Neural progenitor cell (in vitro differentiated cells): ENCODE measurements at regions not wholly inside any gene's neighbourhood (a gene's known extent, or its start where the extent isn't known, plus 50 kb on each side); places are given as distances from the start of the nearest gene placed in this dataset.
"Not testable (repeated sequence)": the region's sequence is repeated elsewhere in the genome, so short reads cannot be mapped to it uniquely, and the experiment has no call there.

ENCODE experiments used
- DNase-seq: peaks from one replicate; pipeline ENCODE4 v3.0.0-alpha.2; 2016; ENCODE audit warnings: low spot score
- H2AFZ ChIP-seq: fragments of 200-600 bp; sonication (generic); replicated peaks from 2 replicates; pipeline ENCODE4 v1.6.1; 2016; ENCODE audit warnings: antibody characterized with exemption
- H3F3A ChIP-seq: fragments of 200-600 bp; sonication (generic); 2 replicates; pipeline ENCODE4 v1.6.1; 2016; ENCODE audit warnings: antibody characterized with exemption, low read depth
- H3K27ac ChIP-seq: fragments of 200-600 bp; sonication (generic); 2 replicates; pipeline ENCODE4 v1.5.1; 2016; ENCODE audit warnings: mild to moderate bottlenecking
- H3K27me3 ChIP-seq: fragments of 200-600 bp; sonication (generic); 2 replicates; pipeline ENCODE4 v1.6.1; 2016; ENCODE audit warnings: mild to moderate bottlenecking, moderate library complexity
- H3K36me3 ChIP-seq: fragments of 200-600 bp; sonication (generic); 2 replicates; pipeline ENCODE4 v1.5.1; 2016
- H3K4me1 ChIP-seq: fragments of 200-600 bp; sonication (generic); 2 replicates; pipeline ENCODE4 v1.6.1; 2016; ENCODE audit warnings: mixed run types
- H3K4me2 ChIP-seq: fragments of 200-600 bp; sonication (generic); 2 replicates; pipeline ENCODE4 v1.6.1; 2016
- H3K4me3 ChIP-seq: fragments of 200-600 bp; sonication (generic); 2 replicates; pipeline ENCODE4 v1.5.1; 2016
- H3K79me2 ChIP-seq: fragments of 200-600 bp; sonication (generic); 2 replicates; pipeline ENCODE4 v1.6.1; 2016; ENCODE audit warnings: low read depth
- H3K9ac ChIP-seq: fragments of 200-600 bp; sonication (generic); 2 replicates; pipeline ENCODE4 v1.6.1; 2016
- H3K9me3 ChIP-seq: fragments of 200-600 bp; sonication (generic); 2 replicates; pipeline ENCODE4 v1.5.1; 2016; ENCODE audit warnings: low read depth
- H4K20me1 ChIP-seq: fragments of 200-600 bp; sonication (generic); 2 replicates; pipeline ENCODE4 v1.6.1; 2016; ENCODE audit warnings: low read depth
- H3K27ac Mint-ChIP-seq: 3 replicates; pipeline ENCODE4 v1.8.0; 2021; ENCODE audit warnings: mixed read lengths
- H3K27me3 Mint-ChIP-seq: 2 replicates; pipeline ENCODE4 v1.8.0; 2022; ENCODE audit warnings: low read depth, mild to moderate bottlenecking, inconsistent platforms, moderate library complexity, mixed read lengths; ENCODE audit not compliant: insufficient read depth
- H3K36me3 Mint-ChIP-seq: 3 replicates; pipeline ENCODE4 v1.8.0; 2021; ENCODE audit warnings: mixed read lengths
- H3K4me1 Mint-ChIP-seq: 3 replicates; pipeline ENCODE4 v1.8.0; 2021; ENCODE audit warnings: mixed read lengths
- H3K4me3 Mint-ChIP-seq: 3 replicates; pipeline ENCODE4 v1.8.0; 2021; ENCODE audit warnings: mild to moderate bottlenecking, moderate library complexity, mixed read lengths
- H3K9me3 Mint-ChIP-seq: 3 replicates; pipeline ENCODE4 v1.8.0; 2020; ENCODE audit warnings: mixed read lengths
- CTCF ChIP-seq: fragments of 200-600 bp; sonication (generic); IDR thresholded peaks from 2 replicates; pipeline ENCODE4 v1.5.1; 2017; ENCODE audit warnings: antibody characterized with exemption, mild to moderate bottlenecking
- EZH2 ChIP-seq: fragments of 200-600 bp; sonication (generic); IDR thresholded peaks from 2 replicates; pipeline ENCODE4 v1.6.1; 2017; ENCODE audit warnings: antibody characterized with exemption, mild to moderate bottlenecking, moderate library complexity
- EZH2phosphoT487 ChIP-seq: fragments of 200-600 bp; sonication (generic); IDR thresholded peaks from 2 replicates; pipeline ENCODE4 v1.6.1; 2017; ENCODE audit warnings: antibody characterized with exemption

GRCh38 chr16:51522902-51523301 is 371.8 kb upstream of the SALL1 start:
- no peaks in the 10 kb centered on the region for H4K20me1 ChIP-seq
- TF ChIP-seq EZH2 (no peak), EZH2phosphoT487 (no peak), CTCF (no peak)
- no peak overlapping the region for H3K4me2 ChIP-seq
- peaks cover 41% of the 10 kb centered on the region for H3F3A ChIP-seq
- no peak overlapping the region for H3K27ac Mint-ChIP-seq
- H3K27ac ChIP-seq: peak overlapping the region; percentile 26
- H3K4me3 ChIP-seq: no peak overlapping the region
- H3K27me3 ChIP-seq: no peaks in the 10 kb centered on the region
- no peak overlapping the region for H2AFZ ChIP-seq
- peaks cover 27% of the 10 kb centered on the region for H3K9me3 Mint-ChIP-seq
- DNase-seq: no peak
- no peak overlapping the region for H3K4me3 Mint-ChIP-seq
- H3K4me1 Mint-ChIP-seq: peaks cover 12% of the 10 kb centered on the region
- H3K36me3 Mint-ChIP-seq: no peaks in the 10 kb centered on the region
- peaks cover 9% of the 10 kb centered on the region for H3K9me3 ChIP-seq
- H3K36me3 ChIP-seq: no peaks in the 10 kb centered on the region
- H3K4me1 ChIP-seq: peaks cover 42% of the 10 kb centered on the region
- H3K79me2 ChIP-seq: no peaks in the 10 kb centered on the region
- H3K27me3 Mint-ChIP-seq: peaks cover 3% of the 10 kb centered on the region
- no peak overlapping the region for H3K9ac ChIP-seq

- H3K4me3 ChIP-seq, H3K4me1 Mint-ChIP-seq, H3K9ac ChIP-seq, H3K4me2 ChIP-seq, H3K36me3 ChIP-seq, H3K36me3 Mint-ChIP-seq, H3K27ac ChIP-seq, H3K27me3 Mint-ChIP-seq, H3K27me3 ChIP-seq, H3K4me3 Mint-ChIP-seq, H3K27ac Mint-ChIP-seq, H3K79me2 ChIP-seq, H3K4me1 ChIP-seq, H3K9me3 ChIP-seq, DNase-seq, H2AFZ ChIP-seq, H3F3A ChIP-seq, H4K20me1 ChIP-seq: not testable (repeated sequence)
- peaks cover 22% of the 10 kb centered on the region for H3K9me3 Mint-ChIP-seq
Observed at GRCh38 chr16:51516960-51517359, 365.9 kb upstream of the SALL1 start.

- H3K4me1 ChIP-seq: no peaks in the 10 kb centered on the region
Observed at GRCh38 chr16:51510416-51510815, 359.3 kb upstream of the SALL1 start.

GRCh38 chr16:51509336-51509735 is 358.3 kb upstream of the SALL1 start:
- H3F3A ChIP-seq: no peaks in the 10 kb centered on the region
- no peak overlapping the region for H3K27ac ChIP-seq
- no peaks in the 10 kb centered on the region for H3K27me3 ChIP-seq
- H2AFZ ChIP-seq: no peak overlapping the region
- no peak overlapping the region for H3K4me2 ChIP-seq
- no peak overlapping the region for H3K4me3 Mint-ChIP-seq
- no peaks in the 10 kb centered on the region for H4K20me1 ChIP-seq
- H3K4me1 Mint-ChIP-seq: no peaks in the 10 kb centered on the region
- H3K27ac Mint-ChIP-seq: no peak overlapping the region
- H3K4me3 ChIP-seq: no peak overlapping the region
- H3K36me3 ChIP-seq: no peaks in the 10 kb centered on the region
- no peaks in the 10 kb centered on the region for H3K9me3 ChIP-seq
- H3K4me1 ChIP-seq: no peaks in the 10 kb centered on the region
- no peak for DNase-seq
- H3K79me2 ChIP-seq: no peaks in the 10 kb centered on the region
- H3K9me3 Mint-ChIP-seq: peaks cover 9% of the 10 kb centered on the region
- H3K9ac ChIP-seq: no peak overlapping the region
- TF ChIP-seq CTCF: no peak
- TF ChIP-seq EZH2: no peak
- TF ChIP-seq EZH2phosphoT487: no peak
- H3K36me3 Mint-ChIP-seq: no peaks in the 10 kb centered on the region
- no peaks in the 10 kb centered on the region for H3K27me3 Mint-ChIP-seq

More at GRCh38 chr16:51510416-51510815, 359.3 kb upstream of the SALL1 start:
- Histone ChIP-seq H3K9me3 (no peaks in the 10 kb centered on the region), H3K27ac (no peak overlapping the region), H3F3A (no peaks in the 10 kb centered on the region), H3K36me3 (no peaks in the 10 kb centered on the region), H3K9ac (no peak overlapping the region), H3K4me2 (no peak overlapping the region), H3K4me3 (no peak overlapping the region), H3K79me2 (no peaks in the 10 kb centered on the region), H2AFZ (no peak overlapping the region), H3K27me3 (no peaks in the 10 kb centered on the region), H4K20me1 (no peaks in the 10 kb centered on the region)
- Mint-ChIP-seq H3K27me3 (no peaks in the 10 kb centered on the region), H3K4me3 (no peak overlapping the region), H3K9me3 (peaks cover 9% of the 10 kb centered on the region), H3K4me1 (no peaks in the 10 kb centered on the region), H3K27ac (no peak overlapping the region), H3K36me3 (no peaks in the 10 kb centered on the region)
- no peak for TF ChIP-seq EZH2phosphoT487
- TF ChIP-seq CTCF: no peak
- no peak for TF ChIP-seq EZH2
- no peak for DNase-seq
